GM19239 (cell line): ENCODE measurements at regions not wholly inside any gene's neighbourhood (a gene's known extent, or its start where the extent isn't known, plus 50 kb on each side); places are given as distances from the start of the nearest gene placed in this dataset.

Source experiments
- DNase-seq: peaks from one replicate; pipeline ENCODE4 v3.0.0; 2011; ENCODE audit warnings: low spot score; ENCODE audit not compliant: insufficient read length
- FAIRE-seq: peaks from 2 replicates; lab custom pipeline; 2011; peaks lifted over from hg19 to GRCh38; lab: Jason Lieb, UNC

DNA sequence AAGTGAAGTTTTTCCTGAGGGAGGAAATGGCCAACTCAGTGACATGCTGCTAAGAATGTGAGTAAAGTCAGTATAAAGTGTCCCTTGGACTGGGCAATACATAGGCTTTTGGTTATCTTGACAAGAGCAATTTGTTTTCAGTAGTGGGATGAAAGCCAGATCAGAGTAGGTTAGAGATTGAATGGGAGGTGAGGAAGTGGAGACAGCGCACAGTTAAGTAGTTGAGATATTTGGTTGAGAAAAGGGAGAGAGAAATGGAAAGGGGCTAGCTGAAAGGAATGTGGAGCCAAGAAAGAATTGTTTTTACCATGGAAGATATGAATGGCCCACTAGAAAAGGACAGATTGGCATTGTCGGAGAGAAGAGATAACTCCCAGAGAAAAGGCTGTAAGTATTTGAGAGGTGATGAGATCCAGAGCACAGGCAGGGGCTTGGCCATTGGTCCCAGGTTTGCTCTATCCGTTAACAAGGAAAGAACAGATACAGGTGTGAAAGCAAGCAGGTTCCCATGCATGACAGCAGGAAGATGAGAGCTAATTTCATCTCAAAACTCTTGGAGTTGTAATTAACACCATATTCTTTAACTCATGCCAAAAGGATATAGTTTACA, 392.0 kb downstream of the NR2F1-AS1 start:
- DNase-seq (no peak), FAIRE-seq (no peak)

DNA sequence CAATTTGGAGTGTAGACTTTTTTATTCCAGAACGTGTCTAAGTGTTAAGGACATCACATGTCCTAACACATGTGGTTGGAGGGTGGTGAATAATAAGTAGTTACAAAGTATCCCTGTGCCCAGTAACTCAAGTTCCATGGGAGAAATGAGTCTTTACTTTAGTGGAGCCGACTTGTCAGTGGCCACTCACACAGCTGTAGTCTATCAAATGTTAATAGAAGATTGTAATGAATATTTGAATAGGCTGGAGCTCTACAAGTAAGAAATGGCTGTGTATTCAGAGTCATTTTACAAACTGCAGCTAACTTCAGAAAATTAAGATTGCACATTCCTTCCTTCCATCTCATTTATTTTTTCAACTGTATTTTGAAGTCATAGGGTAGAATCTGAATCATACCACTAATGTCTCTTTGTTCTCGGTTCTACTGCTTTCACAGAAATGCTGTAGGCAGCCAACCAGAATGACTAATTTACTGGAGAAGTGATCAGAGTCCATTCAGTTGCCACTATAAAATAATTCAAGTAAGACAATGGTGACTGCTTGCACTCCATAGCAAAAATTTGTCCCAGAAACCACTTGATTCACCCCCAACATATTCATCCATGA, 394.8 kb downstream of the NR2F1-AS1 start:
- no peak for FAIRE-seq

DNA sequence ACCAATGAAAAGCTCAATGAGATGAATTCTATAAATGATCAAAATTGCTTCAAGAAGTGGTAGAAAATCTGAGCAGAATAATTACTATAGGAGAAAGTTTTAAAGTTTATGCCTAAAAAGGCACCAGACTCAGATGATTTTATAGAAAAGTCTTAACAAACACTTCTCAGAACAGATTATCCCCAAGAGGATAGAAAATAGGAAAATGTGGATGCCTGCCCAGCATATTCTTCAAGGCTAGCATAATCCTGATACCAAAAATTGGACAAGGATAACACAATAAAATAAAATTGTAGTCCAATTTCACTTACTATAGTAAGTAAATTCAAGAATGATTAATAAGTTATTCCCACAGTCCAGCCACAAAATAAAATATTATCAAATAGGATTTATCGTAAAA, 397.0 kb downstream of the NR2F1-AS1 start:
- no peak for DNase-seq
- no peak for FAIRE-seq

More for the DNA sequence above, 394.8 kb downstream of the NR2F1-AS1 start:
- no peak for DNase-seq

DNA sequence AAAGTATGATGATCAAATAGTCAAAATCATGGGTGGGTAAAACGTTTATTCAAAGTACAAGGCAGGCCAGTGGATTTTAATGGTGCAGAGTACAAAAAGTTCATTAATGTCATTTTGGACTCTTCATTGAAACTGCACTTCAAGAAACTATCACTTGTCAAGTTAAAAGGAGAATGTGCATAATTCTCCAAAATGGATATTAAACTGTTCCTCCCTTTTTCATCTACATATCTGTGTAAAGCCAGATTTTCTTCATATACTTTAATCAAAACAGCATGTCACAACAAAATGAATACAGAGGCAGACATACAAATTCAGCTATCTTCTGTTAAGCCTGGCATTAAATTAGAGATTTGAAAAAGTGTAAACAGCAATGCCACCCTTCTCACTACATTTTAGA, 401.6 kb downstream of the NR2F1-AS1 start:
- FAIRE-seq: no peak
- no peak for DNase-seq

DNA sequence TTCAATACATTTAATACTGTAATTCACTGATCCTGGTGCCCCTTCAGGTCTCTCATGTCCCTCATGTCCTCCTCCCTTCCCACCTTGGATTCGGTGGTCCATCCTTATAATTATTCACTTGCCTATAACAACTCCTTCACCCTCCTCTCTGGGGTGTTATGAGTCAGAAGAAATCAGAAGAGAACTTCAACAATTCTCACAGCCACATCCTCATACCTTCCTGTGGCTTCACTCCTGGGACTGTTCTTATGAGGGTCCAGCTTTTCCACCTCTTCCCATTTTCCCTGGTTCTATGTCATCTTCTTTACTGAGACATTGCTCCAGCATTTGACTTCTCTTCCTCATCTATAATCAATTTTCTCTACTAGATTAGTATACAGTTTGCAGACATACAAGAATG, 406.1 kb downstream of the NR2F1-AS1 start:
- DNase-seq: no peak
- FAIRE-seq: no peak

DNA sequence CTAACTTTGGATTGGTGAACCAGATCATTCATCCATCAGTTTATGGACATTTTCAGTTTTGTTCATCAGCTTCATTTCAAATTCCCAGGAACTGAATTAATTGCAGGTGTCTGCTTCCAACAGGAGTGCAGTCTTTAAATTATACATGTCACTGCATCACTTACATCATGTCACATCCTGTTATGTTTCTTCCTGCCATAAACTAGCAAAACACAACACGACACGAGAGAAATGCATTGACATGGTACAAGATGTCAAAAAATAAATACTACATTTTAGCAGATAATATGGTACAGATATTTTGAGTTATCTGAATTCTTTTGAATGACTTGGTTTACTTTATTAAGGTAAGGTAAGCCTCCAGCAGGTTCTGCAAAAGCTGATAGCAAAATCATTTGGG, 415.5 kb downstream of the NR2F1-AS1 start:
- DNase-seq (no peak), FAIRE-seq (no peak)

DNA sequence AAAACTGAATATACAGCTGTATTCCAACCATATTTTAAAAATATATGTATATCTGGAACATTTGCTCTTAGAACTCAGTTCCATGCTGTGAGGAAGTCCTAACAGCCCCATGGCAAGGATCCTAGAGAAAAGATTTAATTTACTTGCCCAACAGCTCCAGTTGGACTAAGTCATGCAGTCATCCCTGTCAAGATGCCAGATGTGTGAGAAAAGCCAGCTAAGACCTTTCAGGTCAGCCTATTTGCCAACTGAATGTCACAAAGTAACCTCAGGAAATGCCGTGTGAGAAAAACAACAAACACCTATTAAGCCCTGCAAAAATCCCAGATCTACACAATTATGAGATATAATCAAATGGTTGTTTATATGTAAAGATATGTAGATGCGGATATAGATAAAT, 416.3 kb downstream of the NR2F1-AS1 start:
- DNase-seq: no peak
- FAIRE-seq: no peak

DNA sequence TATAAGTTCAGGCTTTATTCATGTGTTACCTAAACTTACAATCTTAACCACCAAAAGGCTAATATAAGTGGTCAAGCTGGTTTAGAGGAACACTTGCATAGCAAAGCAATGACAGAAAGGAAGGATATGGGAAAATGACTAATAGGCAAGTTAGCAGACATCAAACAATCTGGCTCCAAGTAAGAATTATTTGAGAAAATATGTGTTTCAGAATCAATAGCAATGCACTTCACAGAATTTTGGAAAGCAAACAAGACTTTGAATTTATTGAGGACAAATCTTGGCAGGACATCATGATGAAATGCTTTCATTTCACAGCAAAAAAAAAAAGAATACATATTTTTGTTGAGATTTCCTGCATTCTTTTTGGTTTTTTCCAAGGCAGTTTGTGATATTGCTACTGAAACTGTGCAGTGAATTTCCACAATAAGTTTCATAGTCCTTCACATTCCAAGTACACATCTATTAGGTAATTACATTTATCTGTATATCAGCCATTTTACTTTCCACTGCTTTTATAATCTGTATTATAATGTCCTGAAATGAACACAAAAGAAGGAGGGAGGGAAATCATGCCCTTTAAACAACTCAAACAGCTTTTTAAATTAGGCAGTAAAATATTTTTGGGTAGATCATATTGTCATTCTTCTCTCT, 417.9 kb downstream of the NR2F1-AS1 start:
- FAIRE-seq (no peak), DNase-seq (no peak)

DNA sequence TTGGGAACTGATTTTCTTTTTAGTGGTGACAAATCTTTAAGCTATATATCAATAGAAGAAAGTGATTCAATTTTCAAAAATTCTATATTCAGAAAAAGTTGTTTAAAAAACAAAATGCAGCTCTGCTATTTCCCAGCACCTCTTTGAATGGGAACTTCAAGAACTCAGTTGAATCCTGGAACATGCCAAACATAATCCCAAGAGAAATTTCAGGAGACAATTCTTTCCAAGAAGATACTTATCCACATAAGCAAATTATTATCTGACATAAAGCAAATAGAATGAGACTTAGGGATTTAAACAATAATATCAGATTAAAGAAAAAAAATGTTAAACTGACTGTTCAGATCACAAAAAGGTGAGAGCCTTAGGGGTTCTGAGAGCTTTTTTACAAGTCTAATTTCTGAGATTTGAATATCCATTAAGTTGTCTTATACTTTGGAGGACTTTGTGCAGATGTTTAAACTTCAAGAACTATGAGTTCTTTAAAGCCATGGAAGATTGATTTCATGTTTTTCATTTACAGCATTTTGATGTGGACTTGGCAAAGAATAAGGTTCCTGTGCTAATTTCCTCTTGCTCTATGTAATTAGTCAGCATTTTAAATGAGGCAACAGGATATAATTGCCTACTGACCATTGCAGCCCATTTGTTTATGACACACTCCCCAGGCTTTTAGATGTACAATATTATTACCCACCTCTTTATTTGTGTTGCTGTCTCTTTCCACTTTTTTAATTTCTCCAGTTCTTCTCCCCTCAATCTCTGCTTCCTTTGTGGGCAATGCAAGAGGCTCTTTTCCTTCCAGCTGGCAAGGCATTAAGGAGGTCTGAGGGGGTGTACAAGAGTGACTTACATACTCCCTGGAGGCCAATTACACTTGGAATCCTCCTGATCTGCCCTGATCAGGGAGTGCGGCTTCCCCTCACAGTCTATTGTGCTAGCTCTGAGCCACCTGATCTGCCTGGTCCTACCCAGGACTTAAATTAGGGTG, 419.1 kb downstream of the NR2F1-AS1 start:
- FAIRE-seq: no peak
- DNase-seq: no peak

DNA sequence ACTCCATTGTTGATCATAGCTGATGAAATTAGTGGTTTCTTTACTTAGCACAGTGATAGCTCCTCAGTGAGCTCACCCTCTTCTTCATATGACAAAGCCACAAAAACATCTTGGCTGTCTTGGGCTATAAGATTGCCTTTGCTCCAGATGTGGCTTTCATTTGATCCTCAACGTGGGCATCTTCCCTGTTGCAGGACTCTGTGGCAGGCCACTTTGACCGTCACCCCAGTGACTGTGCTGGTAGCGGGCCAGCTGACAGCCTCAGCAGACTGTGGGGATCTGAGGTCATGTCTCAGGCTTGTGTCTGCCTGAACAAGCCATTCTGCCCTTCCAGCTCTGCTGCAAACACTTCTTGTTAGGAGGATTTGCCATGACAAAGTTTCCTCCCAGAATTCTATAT, 422.2 kb downstream of the NR2F1-AS1 start:
- FAIRE-seq: no peak
- no peak for DNase-seq

DNA sequence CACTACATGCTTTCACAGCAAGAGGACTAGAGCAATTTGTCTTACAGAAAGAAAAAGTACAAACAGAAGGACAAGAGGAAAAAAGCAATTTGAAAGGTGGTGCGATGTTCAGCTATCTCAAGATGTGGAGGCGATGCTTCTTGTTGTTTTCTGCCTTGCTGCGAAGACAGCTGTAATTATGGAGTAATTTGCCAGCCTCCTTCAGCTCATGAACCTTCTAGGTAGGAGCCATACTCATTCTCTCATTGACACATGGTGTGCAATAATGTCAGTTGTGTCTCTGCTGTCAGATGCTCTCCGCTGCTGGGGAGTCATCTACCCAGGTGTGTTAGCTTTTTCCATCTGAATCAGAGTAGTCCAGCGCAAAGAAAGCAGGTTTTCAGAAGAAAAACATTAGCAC, 424.5 kb downstream of the NR2F1-AS1 start:
- DNase-seq (no peak), FAIRE-seq (no peak)

DNA sequence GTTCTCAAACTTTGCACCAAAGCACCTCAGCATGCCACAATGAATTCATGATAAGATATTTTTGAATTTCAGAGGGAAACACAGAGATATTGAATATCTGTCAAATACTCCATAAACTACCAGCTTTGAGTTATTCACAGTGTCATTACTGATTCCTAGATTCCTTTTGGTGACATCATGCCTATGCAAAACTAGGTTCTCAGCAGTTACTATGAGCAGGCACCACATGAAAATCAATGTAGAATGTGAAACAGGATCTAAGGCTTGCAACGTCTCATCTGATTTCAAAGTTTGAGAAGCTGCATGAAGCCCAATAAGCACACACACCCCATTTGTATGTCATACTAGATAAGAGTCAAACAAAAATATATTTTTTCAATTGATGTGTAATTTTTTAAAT, 426.5 kb downstream of the NR2F1-AS1 start:
- FAIRE-seq: no peak
- DNase-seq: no peak

DNA sequence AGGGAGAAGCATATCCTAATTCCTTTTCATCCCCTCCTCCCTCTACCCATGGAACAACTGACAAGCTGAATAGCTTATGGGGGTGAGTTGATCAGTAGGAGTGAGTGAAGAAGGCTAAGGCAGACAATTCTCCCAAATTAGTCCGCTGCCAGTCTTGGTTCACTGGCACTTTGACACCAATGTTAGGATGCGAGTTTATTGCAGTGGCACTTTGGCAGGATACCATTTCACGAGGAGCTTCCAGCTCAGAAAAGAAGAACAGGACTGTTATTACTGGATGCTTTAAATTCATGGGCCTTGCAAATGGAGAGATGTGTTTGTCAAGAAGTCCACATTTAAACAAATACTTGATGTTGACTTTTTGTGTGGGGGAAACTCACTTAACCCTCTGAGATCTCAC, 427.6 kb downstream of the NR2F1-AS1 start:
- FAIRE-seq: no peak
- DNase-seq: no peak

DNA sequence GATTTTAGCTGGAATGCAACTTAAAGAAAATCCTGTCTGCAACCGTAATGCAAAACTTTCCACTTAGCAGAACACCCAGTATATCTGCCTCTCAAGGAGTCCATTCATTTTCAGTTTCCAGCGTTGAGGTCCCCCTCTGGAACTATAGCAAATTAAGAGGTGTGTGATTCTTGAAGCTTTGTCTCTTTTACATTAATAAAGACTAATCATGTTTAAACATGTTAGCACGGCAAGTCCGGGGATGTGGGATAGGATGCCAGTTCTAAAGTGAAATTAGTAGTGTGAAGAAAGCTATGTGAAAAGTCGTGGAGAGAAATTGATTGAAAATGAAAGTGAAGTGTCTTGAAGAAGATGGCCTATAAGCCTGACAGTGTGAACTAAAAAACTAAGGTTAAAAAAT, 429.1 kb downstream of the NR2F1-AS1 start:
- no peak for FAIRE-seq
- no peak for DNase-seq

DNA sequence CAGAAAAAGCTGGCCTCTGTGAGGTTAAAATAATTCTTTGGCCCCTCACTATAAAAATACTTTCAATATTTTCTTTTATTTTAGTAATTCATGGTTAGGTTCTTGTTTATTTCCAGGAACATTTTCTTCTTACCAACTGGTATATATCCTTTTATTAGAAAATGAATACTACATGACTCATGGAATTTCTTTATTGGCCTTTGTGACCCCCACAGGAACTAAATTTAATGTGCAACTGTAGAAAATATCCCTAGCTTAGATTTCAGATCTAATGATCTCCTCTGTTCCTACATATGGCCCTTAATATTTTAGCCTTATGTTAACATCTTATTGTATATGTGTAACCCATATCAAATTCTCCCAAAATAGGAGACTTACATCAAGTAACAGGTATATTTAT, 429.9 kb downstream of the NR2F1-AS1 start:
- FAIRE-seq (no peak), DNase-seq (no peak)

DNA sequence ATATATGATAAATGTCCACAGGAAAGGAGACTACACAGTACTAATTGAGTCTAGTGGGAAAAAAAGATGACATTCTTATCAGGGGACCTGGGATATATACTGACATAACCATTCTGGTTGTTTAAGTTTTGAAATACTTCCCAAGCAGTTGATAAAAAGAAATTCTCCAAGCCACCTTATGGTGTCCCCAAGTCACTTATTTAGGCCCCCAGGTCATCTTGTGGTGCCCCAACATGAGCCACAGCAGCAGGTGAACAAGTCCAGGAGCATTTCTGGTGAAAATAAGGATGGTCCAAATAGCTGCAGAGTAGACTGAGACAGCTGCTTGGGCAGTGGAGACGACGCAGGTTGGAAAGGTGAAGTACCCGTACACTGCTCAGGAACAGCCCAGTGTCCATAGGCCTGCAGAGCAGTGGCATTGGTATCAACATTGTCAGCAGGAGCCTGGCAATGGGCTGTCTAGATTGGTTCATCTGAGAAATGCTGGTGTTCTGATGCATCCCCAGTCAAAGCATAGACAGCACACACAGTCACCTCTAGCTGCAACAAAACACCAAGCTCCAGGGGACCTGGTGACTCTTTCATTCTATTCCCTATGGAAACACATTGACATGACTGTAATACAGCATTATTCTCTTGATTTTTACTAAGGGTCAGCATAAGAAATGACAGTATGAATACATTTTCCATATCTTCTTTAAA, 430.6 kb downstream of the NR2F1-AS1 start:
- DNase-seq (no peak), FAIRE-seq (no peak)

DNA sequence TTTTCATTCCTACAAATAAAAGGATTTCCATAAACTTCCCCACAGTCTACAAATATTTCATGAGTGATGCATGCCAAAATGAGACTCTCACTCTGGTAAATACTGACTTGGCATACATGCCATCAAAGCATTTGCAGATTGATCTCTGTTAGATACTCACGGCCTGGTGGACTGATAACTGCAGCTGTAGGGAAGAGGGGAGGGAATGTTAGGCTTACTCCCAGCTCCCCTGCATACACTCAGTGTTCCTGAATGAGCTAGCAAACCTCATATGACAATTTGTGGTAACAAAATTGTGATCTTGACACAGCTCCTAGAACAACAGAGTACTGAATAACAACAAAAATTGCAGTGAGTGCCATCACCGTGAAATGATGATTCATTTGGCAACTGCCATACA, 435.3 kb downstream of the NR2F1-AS1 start:
- FAIRE-seq (no peak), DNase-seq (no peak)

DNA sequence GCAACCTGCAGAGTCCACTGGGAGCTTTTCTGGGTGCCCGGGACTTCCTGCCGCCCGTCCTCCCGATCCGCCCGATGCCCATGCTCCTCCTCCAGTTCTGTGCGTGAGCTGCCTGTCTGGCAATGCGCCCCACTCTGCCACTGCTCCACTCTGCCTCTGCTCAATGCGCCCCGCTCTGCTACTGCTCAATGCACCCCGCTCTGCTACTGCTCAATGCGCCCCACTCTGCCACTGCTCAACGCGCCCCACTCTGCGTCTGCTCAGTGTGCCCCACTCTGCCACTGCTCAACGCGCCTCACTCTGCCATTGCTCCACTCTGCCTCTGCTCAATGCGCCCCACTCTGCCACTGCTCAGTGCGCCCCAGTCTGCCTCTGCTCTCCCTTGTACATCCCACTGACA, 436.0 kb downstream of the NR2F1-AS1 start:
- no peak for FAIRE-seq
- DNase-seq: no peak

DNA sequence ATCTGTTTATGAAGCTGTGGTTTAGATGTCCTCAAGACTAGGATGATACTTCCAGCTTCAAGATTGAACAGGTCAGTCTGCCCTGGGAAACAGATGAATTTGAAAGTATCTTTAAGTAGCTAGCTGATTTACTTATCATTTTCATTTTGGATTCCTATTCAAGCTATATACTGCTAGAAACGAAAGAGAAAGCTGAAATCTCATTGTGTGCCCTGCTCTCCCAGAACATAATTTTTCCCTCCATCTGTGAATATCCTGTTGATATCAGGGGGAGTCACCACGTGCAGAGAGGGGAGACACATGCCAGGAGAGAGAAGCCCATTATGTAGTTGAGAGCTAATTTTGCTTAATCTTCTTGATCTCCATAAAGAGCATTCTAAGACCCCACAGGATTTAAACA, 439.1 kb downstream of the NR2F1-AS1 start:
- no peak for FAIRE-seq

More for the DNA sequence above, 439.1 kb downstream of the NR2F1-AS1 start:
- no peak for DNase-seq
